Hindlimb muscle (tissue), 1 donor: ENCODE measurements at regions not wholly inside any gene's neighbourhood (a gene's known extent, or its start where the extent isn't known, plus 50 kb on each side); places are given as distances from the start of the nearest gene placed in this dataset.
"Not testable (repeated sequence)": the region's sequence is repeated elsewhere in the genome, so short reads cannot be mapped to it uniquely, and the experiment has no call there.

Source experiments
- DNase-seq: peaks from one replicate; pipeline ENCODE4 v3.0.0-alpha.2; 2013

DNA sequence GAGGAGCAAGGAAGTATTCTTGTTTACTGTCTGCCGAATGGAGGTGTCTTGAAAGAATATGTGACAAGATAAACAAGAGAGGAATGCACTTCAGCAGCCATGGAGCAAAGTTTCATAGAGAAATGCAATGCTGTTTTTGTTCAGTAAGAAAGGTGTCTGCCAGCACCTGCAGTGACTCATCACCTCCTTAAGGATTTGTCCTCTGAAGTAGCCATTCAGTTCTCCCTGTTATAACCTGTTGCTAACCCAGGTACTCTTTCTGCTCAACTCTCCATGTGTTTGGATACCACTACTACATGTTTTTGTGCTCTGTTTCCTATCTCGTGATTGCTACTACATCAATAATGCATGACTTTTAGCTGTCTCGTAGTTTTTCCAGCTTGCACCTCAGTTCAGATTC is 328.9 kb downstream of the CHL1 start:
- DNase-seq, result no peak

DNA sequence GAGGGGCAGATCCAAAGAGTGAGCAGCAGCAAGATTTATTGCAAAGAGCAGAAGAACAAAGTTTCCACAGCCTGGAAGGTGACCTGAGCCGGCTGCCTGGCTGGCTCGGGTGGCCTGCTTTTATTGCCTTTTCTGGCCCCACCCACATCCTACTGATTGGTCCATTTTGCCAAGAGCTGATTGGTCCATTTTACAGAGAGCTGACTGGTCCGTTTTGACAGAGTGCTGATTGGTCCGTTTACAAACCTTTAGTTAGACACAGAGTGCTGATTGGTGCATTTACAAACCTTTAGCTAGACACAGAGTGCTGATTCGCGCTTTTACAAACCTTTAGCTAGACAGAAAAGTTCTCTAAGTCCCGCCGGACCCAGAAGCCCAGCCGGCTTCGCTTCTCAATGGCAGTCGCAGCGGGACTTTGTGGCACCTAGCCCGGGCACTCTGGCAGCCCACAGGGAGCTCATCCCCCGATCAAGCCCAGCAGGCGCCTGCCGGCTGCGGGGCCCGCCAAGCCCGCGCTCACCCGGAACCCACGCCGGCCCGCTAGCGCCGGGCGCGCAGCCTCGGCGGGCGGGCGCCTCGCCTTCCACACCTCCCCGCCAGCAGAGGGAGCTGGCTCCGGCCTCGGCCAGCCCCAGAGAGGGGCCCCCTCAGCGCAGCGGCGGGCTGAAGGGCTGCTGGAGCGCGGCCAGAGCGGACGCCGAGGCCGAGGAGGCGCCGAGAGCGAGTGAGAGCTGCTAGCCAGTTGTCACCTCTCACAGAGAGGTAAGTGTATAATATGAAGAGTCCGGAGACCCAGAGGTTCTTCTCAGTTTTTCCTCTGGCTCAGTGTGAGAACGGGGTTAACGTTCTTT is 339.2 kb downstream of the CHL1 start:
- peak; percentile 27 for DNase-seq

DNA sequence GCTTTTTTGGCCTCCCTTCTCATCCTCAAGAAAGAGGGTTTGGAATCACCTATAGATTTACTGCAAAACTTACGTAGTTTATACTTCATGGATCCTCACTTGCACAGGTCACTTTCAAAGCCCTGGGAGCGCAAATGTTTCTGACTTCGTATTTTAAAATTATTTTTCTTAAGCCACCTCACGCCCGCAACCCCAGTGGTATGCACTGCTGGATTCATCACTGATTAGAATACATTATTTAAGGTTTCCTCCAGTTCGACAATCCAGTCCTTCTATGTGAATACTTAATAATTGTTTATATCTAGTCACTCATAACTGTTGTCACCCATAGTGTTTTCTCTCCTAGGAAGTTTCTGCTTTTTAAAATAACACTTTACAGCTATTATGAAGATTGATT is 339.9 kb downstream of the CHL1 start:
- no peak for DNase-seq

DNA sequence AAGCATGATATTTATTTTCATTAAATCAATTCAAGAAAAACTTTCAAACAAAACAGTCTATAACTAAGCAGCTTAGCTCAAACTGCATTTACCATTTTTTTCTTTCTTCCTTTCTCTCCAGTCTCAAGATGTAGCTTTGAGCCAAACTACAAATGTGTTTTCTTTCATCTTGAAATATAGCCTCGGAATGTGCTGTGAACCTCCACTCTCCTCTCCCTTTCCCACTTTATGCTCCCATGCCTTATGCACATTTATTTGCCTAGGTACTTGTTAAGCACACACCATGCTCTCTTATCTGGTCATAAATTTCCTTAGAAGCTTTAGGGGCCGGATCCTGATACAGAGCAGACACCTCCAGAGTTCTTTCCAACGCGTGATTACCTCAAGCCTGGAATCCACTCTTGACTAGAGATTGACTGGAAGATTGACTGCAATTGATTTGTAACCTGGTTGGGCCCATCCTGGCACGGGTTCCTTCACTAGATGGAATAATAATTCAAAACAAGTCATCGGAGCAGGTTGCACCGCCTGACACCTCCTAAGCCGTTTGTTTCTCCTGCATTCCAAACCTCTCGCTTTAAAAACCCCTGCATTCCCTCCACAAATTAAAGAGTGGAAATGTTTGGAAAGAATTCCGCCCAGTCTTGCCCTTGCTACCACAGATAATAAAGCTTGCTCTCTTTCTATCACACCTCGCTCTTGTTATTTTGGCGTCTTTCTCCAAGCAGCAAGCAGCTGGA is 344.7 kb downstream of the CHL1 start:
- DNase-seq, result no peak

DNA sequence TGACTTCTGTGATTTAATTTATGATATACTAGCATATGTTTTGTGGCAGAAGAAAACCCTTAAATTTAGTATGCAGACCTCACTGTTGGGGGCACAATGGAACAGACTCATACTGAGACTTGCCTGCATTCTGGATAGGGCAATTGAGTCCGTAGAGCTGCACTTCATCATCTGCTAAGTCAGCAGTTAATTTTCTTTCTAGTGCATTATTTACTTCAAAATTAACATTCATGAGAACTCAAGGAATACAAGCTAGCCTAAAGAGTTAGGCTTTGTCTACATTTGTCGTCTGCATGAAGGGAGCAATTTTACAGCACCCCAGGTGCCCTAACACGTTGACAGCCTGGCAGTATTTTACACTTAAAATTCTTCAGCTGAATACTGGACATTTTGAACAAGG is 345.5 kb downstream of the CHL1 start:
- DNase-seq, result no peak

DNA sequence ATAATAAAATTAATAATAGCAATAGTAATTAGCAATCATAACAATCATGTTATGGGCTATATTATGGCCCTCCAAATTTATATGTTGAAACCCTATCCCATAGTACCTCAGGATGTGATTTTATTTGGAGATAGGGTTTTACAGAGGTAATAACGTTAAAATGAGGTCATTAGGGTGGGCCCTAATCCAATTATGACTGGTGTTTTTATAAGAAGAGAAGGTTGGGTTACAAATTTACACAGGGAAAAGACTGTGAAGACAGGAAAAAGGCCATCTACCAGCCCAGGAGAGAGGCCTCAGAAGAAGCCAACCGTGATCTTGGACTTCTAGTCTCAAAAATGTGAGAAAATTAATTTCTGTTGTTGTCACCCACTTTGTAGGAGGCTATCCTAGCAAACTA is 353.1 kb downstream of the CHL1 start:
- DNase-seq, result no peak

DNA sequence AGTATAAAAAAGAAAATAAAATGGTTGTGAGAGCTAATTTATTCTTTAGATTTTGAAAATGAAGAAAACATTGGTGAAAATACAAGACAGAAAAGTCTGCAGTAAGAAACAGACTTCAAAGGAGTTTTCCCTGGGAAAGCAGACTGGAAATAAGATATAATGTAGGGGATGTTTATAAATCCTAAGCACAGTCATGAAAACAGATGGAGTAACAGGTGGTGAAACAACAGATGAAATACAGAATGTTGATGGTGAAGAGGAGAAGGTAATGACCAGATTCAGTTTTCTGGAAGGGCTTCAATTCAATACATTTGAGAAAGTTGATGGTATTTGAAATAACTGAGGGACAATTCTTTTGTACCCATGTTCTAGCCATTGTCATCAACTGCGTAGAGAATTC is 353.9 kb downstream of the CHL1 start:
- DNase-seq, result no peak

DNA sequence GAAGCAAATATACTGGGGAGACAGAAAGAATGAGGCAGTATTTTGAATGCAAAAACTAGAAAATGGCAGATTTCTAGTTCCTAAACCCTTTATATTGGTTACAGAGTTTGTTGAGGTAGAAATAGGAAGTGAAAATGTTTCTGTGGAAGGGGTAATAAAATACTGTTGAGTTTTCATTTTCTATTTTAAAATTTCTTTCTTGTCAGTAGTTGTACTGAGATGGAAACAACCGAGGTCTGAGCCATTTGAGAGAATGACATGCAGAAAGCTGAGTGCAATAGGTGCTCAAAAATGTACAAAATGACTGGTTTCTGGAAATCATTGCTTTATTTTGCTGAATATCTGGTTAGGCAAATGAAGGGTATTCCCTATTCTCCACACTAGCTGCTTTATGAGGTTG is 361.4 kb downstream of the CHL1 start:
- DNase-seq, result no peak

DNA sequence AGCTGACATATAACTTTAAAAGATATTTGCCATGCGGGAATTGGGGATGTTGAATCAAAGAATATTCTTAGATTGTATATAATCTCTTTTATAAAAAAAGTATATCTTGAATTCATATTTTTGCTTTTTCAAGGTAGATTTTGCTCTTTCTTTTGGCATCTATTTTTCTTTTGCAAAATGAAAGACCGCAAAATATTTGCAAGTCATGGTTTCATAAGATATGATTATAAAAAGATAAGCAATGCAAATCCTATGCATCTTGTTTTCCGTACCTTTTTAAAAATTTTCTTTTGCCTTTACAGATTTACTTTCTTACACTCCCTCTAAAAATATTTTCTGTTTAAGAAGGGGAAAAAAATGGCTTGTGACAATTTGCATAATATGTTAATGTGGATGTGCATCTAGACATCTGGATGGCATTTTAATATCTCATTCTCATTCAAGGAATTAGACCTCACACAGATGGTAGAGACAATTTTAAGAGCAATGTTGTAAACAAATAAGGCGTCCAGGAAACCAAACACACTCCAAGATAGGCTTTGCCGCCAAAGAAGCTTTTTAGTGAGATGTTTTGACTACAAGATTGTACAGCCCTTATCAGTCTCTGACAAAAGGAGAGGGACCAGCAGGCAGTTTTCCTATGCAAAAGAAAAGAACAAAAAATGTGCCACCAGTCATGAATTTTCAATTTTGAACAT is 371.1 kb downstream of the CHL1 start:
- DNase-seq, result no peak

DNA sequence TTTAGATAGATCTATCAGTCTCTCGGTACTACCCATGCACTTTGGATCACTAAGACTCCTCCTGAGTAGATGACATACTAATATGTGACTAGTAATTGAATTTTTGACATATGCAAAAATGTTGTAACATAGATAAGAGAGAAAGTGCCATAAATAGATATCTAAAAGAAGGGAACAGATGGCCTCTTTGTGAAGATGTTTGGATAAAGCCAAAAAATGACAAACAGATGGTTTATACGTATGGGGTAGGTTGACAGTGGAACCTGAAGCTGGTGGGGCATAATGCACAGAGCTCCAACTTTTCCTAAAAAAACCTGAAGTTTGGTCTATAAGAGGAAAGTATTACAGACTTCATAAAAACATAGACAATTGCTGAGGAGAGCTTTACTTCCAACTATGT is 383.0 kb downstream of the CHL1 start:
- not testable (repeated sequence) for DNase-seq

DNA sequence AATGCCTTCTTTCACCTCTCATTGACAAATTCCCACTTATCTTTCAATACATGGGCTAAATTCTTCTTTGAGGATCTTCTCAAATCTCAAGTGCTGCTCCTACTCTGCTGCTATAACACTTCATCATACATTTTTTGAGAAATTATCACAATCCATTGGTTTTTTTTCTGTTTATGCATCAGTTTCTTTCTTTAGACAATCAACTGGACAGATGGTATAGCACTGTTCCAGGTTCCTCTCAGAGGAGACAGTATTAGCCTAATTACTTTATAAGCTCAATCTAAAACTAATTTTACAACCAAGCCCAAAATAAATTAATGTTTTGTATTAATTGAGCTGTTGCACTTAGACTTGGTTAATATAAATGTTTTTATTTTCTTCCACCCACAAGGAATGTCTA is 392.5 kb downstream of the CHL1 start:
- not testable (repeated sequence) for DNase-seq

DNA sequence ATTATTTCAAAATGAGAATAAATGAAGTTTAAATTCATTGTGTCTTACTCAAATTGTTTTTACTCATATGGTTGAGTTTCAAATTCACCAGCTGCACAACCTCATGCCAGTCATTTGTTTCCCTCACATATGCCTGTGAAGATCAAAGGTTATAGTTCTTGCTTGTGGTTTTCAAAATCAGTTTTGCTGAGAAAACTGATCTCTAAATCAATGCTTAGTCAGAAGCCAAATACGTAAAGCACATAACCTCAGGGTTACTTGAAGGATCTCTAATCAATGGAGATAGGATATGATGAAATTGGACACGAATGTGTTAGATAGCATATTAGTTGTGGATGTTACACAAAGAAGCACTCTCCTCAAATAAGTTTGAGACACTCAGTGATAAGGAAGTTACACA is 400.7 kb downstream of the CHL1 start:
- DNase-seq, result not testable (repeated sequence)

DNA sequence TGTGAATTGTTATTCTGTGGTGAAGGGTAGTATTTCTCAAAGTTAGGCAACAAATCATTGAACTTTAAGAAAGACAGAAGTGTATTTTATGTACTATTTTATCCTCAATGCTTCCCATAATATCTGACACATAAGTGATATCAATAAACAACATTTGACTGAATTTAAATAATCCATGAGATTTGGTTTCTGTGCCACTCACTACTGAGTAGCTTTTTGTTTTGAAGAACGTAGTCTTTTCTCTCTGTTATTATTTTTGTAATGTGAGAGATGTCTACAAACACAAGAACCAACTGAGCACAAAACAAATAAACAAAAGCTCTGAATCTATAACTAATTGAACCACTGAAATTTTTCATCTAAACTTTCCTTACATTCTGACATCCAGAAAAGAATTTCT is 401.2 kb downstream of the CHL1 start:
- not testable (repeated sequence) for DNase-seq

DNA sequence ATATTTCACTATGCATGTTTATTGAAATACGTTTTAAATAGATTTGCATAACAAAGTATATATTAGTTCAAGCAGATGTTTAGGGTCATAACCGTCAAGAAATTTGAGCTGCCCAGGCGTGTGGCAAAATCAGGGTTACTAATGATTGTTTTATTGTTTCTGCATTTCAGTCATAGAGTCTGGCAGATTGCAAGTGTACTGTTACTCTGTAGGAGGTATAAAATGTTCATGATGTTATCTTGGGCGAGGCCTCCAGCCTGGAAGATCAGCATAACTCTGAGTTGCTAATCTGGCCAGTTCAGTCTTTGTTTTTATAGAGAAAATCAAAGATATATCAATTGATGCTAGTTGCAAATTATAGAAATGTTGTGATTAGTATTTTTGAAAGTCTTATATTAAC is 410.9 kb downstream of the CHL1 start:
- not testable (repeated sequence) for DNase-seq

DNA sequence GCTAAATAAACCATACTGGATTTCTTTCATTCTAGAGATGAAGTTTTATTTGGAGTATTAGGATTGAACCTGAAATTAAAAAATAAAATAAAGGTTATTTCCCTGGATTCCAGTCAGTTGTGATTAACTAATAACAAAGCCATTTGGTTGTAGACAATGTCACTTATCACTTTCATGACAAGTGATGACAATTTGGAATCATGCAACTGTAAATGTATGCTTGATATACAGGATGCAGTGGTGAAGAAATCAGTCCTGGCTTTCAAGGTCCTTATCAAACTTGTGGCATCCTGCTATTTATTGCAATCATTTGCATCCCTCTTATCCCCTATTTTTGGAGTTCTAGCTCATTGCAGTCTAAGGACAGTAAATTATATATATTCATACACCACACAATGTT is 425.2 kb downstream of the CHL1 start:
- DNase-seq, result no peak

DNA sequence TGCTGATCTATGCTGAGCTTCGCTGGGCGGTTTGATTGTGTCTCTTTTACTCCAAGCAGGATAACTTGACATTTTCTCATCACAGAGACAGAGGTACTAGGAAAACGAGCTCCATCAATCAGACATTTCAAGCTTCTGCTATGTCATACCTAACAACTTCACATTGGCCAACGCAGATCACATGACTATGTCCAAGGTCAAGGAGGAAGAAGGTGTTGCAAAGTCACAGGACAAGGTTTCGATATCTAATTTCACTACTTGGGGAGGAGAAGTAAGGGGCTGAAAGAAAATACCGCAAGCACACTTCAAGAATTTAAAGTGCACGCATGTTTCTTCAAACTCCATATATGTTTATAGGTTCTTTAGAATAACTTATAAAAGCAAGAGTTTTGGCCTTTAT is 425.8 kb downstream of the CHL1 start:
- no peak for DNase-seq

DNA sequence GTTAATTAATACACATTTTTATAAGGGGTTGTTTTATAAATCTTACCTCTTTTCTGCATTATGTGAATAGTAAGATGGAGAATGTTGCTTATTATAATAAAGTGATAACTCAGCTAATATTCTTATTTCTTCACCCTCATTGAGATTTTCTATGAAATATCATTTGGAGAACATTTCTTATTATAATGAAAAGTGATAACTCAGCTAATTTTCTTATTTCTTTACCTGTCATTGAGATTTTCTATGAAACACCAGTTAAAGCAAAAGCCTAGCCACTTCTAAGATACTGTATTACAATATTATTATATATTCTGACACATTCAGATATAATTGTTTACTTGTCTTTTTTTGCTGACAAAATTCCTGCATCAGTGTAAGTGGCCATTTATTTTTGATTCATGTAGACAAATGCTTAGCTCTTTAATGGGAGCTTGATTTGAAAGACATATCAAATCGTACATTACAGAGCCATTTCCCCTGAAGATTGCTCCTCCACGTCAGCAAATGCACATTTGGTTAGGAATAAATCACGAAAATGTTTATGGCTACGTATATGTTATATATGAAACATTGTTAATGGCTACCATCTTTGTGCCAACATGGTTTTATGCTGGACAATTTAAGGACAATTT is 427.5 kb downstream of the CHL1 start:
- no peak for DNase-seq

DNA sequence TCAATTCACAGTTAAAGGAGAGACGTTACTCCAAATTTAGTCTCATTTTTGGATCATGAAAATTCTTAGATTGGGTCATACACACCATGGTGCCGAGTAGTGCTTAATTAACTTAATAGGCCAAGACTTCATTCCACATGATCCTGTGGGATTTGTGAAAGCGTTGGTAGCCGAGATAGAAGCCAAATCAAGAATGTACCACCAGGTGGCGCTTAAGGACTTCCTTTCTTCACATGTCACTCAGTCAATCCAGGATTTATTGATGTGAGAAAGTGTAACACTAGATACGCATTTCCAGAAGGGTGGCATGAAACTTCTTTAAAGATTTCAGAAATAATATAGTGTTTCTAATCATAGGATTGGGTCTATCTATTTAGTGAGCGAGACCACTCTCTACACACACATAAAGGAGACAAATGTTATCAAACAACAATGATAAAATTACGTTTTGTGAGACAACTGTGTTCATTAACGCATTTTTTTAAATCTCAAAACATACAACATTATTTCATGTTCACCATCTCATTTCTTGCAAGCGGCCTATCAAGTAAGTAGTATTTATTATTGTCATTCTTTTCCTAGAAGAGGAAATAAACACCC is 436.1 kb downstream of the CHL1 start:
- DNase-seq, result peak; percentile 31

DNA sequence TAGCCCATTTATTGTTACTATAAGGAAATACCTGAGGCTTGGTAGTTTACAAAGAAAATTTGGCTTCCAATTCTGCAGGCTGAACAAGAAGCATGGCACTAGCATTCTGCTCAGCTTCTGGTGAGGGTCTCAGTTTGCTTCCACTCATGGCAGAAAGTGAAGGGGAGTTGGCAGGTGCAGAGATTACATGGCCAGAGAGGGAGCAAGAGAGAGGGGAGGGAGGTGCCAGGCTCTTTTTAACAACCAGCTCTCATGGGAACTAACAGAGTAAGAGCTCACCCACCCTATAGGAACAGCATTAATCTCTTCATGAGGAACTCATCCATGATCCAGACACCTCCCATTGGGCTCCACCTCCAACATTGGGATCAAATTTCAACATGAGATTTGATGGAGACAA is 437.9 kb downstream of the CHL1 start:
- DNase-seq, result no peak

DNA sequence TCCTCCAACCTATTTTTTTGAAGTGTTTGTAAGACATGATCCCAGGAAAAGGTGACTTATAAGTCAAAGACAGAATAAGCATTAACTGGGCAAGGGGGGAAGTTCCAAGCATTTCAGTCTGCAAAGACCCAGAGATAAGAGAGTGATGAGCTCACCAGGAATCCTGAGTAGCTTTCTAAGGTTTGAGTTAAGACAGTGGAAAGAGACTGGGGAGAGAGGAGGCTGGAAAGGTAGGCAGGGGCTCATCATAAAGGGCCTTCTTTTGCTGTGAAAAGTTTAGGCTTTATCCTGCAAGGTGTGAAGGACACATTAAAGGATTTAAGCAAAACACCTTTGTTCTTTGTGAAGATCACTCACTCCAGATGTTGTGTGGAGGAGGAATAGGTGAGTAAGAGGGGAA is 438.8 kb downstream of the CHL1 start:
- DNase-seq, result no peak

DNA sequence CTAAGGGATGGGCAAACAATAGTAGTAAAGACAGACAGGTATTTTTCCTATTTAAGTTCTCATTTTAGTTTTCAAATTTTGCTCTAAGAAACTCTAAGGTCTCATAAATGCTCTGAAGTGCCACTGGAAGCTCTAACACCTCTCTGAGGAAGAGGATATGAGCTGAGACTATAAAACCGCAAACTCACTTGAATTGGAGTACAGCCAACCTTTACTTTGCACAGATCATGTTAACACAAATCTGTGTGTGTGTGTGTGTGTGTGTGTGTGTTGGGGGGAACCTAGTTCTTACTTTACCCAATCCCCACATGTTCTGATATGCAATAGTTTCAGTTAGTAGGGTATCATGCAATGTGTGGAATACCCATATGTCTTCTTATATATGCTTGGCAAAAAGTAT is 446.8 kb downstream of the CHL1 start:
- no peak for DNase-seq

DNA sequence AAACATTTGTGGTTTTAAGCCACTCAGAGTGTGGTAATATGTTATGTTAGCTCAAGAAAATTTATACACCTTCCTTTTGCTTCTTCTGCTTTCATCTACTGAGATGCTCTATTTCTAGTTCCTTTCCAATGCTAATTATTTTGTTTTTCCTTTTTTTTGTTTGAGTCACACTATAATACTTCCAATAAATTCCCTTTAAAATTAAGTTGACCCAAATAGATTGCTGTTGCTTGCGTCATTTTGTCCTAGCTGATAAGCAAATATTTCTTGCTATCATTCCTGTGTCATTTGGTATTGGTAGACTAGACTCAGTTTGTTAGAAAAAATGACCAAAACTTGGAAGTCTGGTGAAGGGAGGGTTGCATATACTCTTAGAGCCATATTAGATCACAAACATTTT is 437.0 kb upstream of the CNTN6 start:
- no peak for DNase-seq

DNA sequence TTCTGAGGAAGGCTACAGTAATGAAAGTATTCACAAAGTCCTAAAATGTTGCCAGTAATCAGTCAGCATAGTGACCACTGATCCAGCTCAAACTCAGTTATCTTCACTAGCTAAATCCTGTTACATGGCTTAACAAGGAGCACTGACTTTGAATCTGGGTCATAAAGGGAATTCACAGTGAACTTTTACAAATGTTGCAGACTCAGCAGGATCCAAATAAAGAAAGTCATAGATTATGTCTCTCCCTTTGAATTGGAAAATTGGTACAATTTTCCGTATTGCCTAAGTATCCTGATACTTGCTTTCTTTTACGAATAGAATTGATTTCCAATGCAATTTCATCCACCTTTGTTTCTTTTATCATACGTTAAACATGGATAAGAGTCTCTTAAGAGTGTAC is 431.5 kb upstream of the CNTN6 start:
- DNase-seq, result no peak
